Stimulated activated CD4-positive, alpha-beta T cell treated with anti-CD3 and anti-CD28 coated beads, Interleukin-2, amount 100 ng/mL, for 24 hours (primary cell): ENCODE measurements at regions not wholly inside any gene's neighbourhood (a gene's known extent, or its start where the extent isn't known, plus 50 kb on each side); places are given as distances from the start of the nearest gene placed in this dataset.

Source experiments
- DNase-seq, 2 donors: peaks; one replicate each; pipeline ENCODE4 v3.0.0-alpha.2; 2020

DNA sequence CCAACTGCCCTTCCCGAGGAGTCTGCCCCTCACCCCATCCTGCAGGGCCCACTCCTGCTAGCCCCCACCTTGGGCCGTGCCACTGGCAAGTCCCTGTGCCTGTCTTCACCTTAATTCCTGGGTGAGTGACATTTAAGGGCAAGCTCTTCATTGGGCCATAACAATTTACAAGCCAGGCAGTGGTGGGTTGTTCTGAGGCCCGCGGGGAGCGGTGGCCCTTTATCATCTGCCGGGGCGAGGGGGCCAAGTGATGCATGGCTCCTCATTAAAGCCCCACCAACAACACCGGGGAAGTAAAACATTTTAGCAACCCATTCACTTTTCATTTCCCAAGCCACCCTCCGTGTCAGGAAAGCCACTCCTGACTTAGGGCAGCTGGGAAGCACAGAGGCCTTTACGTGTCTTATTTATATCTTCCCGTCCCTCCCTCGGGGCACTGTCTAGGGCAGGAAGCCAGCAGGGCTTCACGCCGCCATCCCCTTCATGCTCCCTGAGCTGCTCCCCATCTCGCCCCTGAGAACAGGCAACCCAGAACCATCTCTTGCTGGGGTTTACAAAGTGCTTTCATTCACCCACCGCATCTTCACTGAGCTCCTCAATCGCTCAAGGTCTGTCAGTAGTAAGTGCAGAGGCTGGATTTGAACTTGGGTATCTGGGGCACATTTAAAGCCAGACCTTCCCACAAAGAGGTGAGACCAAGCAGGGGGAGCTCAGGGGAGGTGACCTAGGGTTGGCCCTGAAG is 55.5 kb upstream of the CCDC167 start:
- no peak for DNase-seq

DNA sequence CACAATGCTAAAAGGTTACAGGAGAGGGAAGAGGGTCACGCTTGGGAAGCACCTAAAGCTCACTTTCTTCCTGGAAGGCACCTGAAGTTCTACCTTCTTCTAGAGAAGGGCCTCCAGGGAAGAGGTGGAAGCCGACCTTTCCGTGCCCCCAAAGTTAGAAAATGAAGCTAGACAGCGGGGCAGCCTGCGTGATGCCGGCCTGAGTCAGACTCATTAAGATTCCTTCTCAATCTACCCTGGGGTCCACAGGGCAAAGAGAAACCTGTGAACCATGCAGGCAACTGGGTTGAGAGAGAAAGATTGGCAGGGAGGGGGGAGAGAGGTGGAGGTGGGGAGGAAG is 54.8 kb upstream of the CCDC167 start:
- no peak for DNase-seq

DNA sequence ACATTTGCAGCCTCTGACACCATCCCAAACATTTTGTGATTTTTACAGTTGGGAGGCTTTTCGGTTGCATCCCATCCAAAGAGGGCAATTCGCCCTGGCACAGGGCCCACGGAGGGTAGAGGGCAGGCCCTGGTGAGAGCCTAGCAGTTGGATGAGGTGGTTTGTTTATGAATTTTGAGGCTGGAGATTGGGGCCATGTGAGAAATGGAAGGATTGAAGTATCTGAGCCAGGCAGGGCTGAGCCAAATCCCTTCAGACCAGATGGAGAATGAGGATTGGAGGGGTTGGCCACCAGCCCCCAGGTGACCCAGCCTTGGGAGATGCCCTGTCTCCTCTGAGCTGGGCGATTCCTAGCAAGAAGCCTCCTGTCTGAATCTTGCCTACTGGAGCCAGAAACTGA is 52.6 kb upstream of the CCDC167 start:
- DNase-seq: no peak

DNA sequence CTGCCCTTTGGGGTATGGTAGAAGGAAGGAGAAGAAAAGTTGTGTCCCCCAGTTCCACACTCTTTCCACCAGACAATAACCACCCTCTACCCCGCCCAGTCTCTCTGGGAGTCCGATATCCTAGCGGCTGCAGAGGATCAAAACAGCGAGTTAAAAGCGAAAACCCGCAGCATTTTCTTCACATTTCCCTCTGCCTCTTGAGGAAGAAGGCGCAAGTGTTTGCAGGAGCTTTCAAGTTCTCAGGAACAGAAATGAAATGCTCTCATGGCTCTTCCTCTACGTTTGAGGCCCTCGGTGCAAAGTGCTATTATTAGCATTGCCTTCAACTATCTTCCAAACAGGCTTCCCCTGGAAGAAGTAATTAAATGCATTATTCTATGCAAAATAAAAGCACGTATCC is 52.2 kb upstream of the CCDC167 start:
- DNase-seq: no peak

DNA sequence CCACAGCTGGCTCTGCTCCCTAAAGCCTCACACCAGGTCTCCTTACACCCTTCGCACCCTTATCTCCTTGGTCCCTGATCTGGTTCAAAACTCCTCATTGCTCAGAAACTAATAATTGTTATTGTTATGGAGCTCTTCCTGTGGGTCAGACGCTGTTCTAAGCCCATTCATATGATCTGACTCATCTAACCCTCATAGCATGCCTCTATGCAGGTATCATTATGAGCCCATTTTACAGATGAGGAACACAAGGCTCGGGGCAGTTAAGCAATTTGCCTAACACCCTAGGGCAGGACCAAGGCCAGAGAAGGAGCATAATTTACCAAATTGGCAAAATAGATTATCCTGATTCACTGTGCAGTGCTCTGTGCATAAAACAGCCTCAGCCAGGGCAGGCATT is 51.8 kb upstream of the CCDC167 start:
- DNase-seq: no peak

DNA sequence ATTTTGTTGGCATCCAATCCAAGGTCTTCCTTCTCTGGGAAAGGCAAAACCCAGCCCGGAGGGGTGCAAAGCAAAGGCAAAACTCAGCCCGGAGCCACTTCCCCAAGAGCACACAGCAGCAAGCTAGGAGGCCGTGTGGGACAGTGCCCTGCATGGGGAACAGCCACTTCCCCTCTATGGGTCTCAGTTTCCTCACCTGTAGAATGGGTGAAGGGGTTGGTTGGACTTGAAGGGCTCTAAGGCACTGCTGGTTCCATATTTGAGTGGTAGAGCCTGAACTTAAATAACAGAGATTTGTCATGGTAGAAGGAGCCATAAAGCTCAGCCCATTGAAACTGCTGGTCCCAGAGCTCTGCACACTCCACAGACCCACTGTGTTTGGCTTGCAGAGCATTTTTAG is 51.3 kb upstream of the CCDC167 start:
- no peak for DNase-seq

DNA sequence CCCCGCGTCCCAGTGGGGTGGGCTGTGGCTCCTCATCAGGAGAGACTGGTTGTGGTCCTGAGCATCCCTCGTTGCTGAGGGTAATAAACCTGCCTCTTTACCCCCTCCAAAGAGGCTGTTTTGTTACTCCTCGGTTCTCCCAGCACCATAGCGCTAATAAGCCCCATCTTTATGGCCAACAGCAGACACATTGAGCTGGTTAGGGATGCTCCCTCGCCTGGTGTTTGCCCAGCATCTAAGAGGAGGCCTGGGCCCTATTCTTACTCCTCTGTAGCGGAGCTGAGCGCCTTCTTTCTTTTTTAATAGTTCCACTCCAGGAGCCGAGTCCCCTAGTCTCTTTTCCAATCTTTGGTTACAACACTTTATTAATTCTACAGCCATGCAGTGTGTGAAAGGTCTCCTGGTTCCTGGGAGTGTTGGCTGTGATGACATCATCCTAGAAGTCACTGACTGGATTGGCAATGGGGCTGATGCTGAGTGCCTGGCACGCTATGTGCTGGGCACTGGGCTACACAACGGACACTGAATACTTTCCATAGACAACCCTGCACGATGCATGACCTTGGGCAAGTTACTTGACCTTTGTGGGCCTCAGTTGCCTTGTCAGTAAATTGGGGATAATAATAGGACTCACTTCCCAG is 50.6 kb upstream of the CCDC167 start:
- no peak for DNase-seq

DNA sequence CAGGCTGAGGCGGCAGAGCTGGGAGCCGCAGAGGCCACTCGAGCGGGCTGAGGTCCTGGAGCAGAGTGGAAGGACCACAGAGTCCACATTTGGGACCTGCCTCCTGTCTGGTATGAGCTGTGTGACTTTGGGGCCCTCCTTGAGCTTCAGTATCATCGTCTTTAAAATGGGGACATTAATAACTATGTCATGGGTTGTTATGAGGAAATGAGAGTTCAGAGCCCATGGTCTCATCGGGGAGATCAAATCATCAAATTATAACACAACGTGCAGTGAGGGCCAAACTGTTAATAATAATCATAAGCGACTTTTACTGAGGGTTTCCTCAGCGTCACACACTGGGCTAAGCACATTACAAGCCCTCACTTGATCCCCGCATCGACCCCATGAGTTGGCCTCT is 49.9 kb upstream of the CCDC167 start:
- DNase-seq: no peak
